ENCODE measurements at regions not wholly inside any gene's neighbourhood (a gene's known extent, or its start where the extent isn't known, plus 50 kb on each side); places are given as distances from the start of the nearest gene placed in this dataset.

GRCh38 chr14:29035134-29035533 is 268.5 kb downstream of the FOXG1 start:
- TF ChIP-seq CTCF (conservative IDR thresholded peaks at IDR 0.05 in 1 of 2, IDR thresholded peaks at IDR 0.05 in 1 of 2; ENCODE audit: extremely low read depth in 1 of 2, insufficient read depth in 1 of 2, low read depth in 1 of 2, low read length in 2 of 2), result no peak
- no peak for TF ChIP-seq EZH2 (IDR thresholded peaks at IDR 0.05; ENCODE audit: borderline replicate concordance, low read length)
